Keratinocyte (primary cell): ENCODE measurements at regions not wholly inside any gene's neighbourhood (a gene's known extent, or its start where the extent isn't known, plus 50 kb on each side); places are given as distances from the start of the nearest gene placed in this dataset.

Experiments used
- DNase-seq: peaks from one replicate; pipeline ENCODE4 v3.0.0-alpha.2; 2011; ENCODE audit warnings: low read depth, missing footprints, low spot score
- FAIRE-seq: peaks from 2 replicates; lab custom pipeline; 2011; peaks lifted over from hg19 to GRCh38; lab: Jason Lieb, UNC
- H2AFZ ChIP-seq: 2 replicates; pipeline ENCODE4 v1.6.0; 2012; ENCODE audit warnings: low read length, control low read depth, inconsistent platforms; ENCODE audit not compliant: control insufficient read depth
- H3K27ac ChIP-seq: 2 replicates; pipeline ENCODE4 v1.5.1; 2011; ENCODE audit warnings: low read length; ENCODE audit not compliant: control insufficient read depth, insufficient read depth
- H3K27me3 ChIP-seq: 3 replicates; pipeline ENCODE4 v1.6.0; 2011; ENCODE audit warnings: low read length; ENCODE audit not compliant: control insufficient read depth, insufficient read depth; ENCODE audit errors: extremely low read depth
- H3K36me3 ChIP-seq, 2 experiments: 2 replicates in 1 of 2; 3 replicates in 1 of 2; pipeline ENCODE4 v1.5.1; 2011; ENCODE audit warnings: low read length in 2 of 2, mild to moderate bottlenecking in 1 of 2; ENCODE audit not compliant: control insufficient read depth in 2 of 2, insufficient read depth in 2 of 2; ENCODE audit errors: extremely low read depth in 1 of 2
- H3K4me1 ChIP-seq: 3 replicates; pipeline ENCODE4 v1.5.1; 2011; ENCODE audit warnings: low read length; ENCODE audit not compliant: control insufficient read depth, insufficient read depth; ENCODE audit errors: extremely low read depth
- H3K4me2 ChIP-seq: 3 replicates; pipeline ENCODE4 v1.6.0; 2011; ENCODE audit warnings: low read depth, low read length; ENCODE audit not compliant: control insufficient read depth, insufficient read depth; ENCODE audit errors: extremely low read depth
- H3K4me3 ChIP-seq, 3 experiments: fragments of 200-600 bp in 1 of 3; sonication (generic) in 1 of 3; 2 replicates in 2 of 3; 3 replicates in 1 of 3; pipeline ENCODE4 v1.5.1; 2011 to 2016; ENCODE audit warnings: low read length in 3 of 3, mild to moderate bottlenecking in 3 of 3, control low read depth in 2 of 3, inconsistent platforms in 1 of 3, low read depth in 1 of 3, mixed read lengths in 1 of 3, mixed run types in 1 of 3, moderate library complexity in 1 of 3; ENCODE audit not compliant: control insufficient read depth in 2 of 3, insufficient read depth in 2 of 3; ENCODE audit errors: extremely low read depth in 1 of 3
- H3K79me2 ChIP-seq: 2 replicates; pipeline ENCODE4 v1.6.0; 2012; ENCODE audit warnings: low read length; ENCODE audit not compliant: control insufficient read depth, insufficient read depth
- H3K9ac ChIP-seq: 3 replicates; pipeline ENCODE4 v1.6.0; 2011; ENCODE audit warnings: low read length; ENCODE audit not compliant: control insufficient read depth, insufficient read depth; ENCODE audit errors: extremely low read depth
- H3K9me1 ChIP-seq: 3 replicates; pipeline ENCODE4 v1.6.0; 2011; ENCODE audit warnings: low read length; ENCODE audit not compliant: control insufficient read depth, insufficient read depth; ENCODE audit errors: extremely low read depth
- H3K9me3 ChIP-seq: 2 replicates; pipeline ENCODE4 v1.5.1; 2012; ENCODE audit warnings: low read depth, low read length; ENCODE audit not compliant: control insufficient read depth
- H4K20me1 ChIP-seq: 3 replicates; pipeline ENCODE4 v1.6.0; 2011; ENCODE audit warnings: low read length; ENCODE audit not compliant: control insufficient read depth, insufficient read depth; ENCODE audit errors: extremely low read depth
- CTCF ChIP-seq, 3 experiments: IDR thresholded peaks in 1 of 3; conservative IDR thresholded peaks in 1 of 3; optimal IDR thresholded peaks in 1 of 3; 2 replicates in 2 of 3; 3 replicates in 1 of 3; pipeline versions ENCODE3 to v1.5.1; 2011; ENCODE audit warnings: low read length in 3 of 3, mild to moderate bottlenecking in 3 of 3, moderate library complexity in 2 of 3, control low read depth in 1 of 3, inconsistent platforms in 1 of 3; ENCODE audit not compliant: insufficient read depth in 2 of 3; ENCODE audit errors: extremely low read depth in 1 of 3
- EZH2 ChIP-seq: IDR thresholded peaks from one replicate; pipeline ENCODE4 v1.6.1; 2012; ENCODE audit warnings: inconsistent platforms, mild to moderate bottlenecking, low read length, moderate library complexity
- dilution Hi-C: fragments of 300-500 bp; cut with MboI; formaldehyde crosslinking; loops from one replicate; pipeline ENCODE4 v1.7.0; 2020; ENCODE audit warnings: low sequenced_read_pairs; ENCODE audit not compliant: extremely low pct_ligation_motif_present

GRCh38 chr12:69149270-69149669, 90.1 kb upstream of the CPSF6 start:
- Histone ChIP-seq H3K4me2 (no peak overlapping the region), H3K4me3 (no peak overlapping the region), H3K9me1 (no peaks in the 10 kb centered on the region), H2AFZ (no peak overlapping the region), H4K20me1 (no peaks in the 10 kb centered on the region), H3K4me1 (no peaks in the 10 kb centered on the region), H3K27ac (no peak overlapping the region), H3K79me2 (no peaks in the 10 kb centered on the region), H3K9me3 (no peaks in the 10 kb centered on the region), H3K36me3 (no peaks in the 10 kb centered on the region), H3K9ac (no peak overlapping the region), H3K27me3 (no peaks in the 10 kb centered on the region)
- dilution Hi-C loops = no loop called here
- TF ChIP-seq CTCF (optimal IDR thresholded peaks at IDR 0.05 in 1 of 3, IDR thresholded peaks at IDR 0.05 in 1 of 3, conservative IDR thresholded peaks at IDR 0.05 in 1 of 3; ENCODE audit: extremely low read depth in 1 of 3, insufficient read depth in 2 of 3, low read length in 3 of 3) = no peak
- TF ChIP-seq EZH2 = no peak
- DNase-seq (no peak), FAIRE-seq (no peak)

GRCh38 chr12:69150083-69150795, 89.1 kb upstream of the CPSF6 start:
- Histone ChIP-seq H3K4me1 (no peaks in the 10 kb centered on the region), H3K27me3 (no peaks in the 10 kb centered on the region), H3K4me2 (no peak overlapping the region), H3K9ac (no peak overlapping the region), H4K20me1 (no peaks in the 10 kb centered on the region), H2AFZ (no peak overlapping the region), H3K36me3 (no peaks in the 10 kb centered on the region), H3K79me2 (no peaks in the 10 kb centered on the region), H3K4me3 (no peak overlapping the region), H3K9me1 (no peaks in the 10 kb centered on the region), H3K9me3 (no peaks in the 10 kb centered on the region), H3K27ac (no peak overlapping the region)
- dilution Hi-C loops = no loop called here
- DNase-seq = no peak
- FAIRE-seq = no peak
- no peak for TF ChIP-seq EZH2
- TF ChIP-seq CTCF (optimal IDR thresholded peaks at IDR 0.05 in 1 of 3, IDR thresholded peaks at IDR 0.05 in 1 of 3, conservative IDR thresholded peaks at IDR 0.05 in 1 of 3; ENCODE audit: extremely low read depth in 1 of 3, insufficient read depth in 2 of 3, low read length in 3 of 3) = no peak
